AG08395 (cell line): ENCODE measurements at regions not wholly inside any gene's neighbourhood (a gene's known extent, or its start where the extent isn't known, plus 50 kb on each side); places are given as distances from the start of the nearest gene placed in this dataset.
A peak's percentile ranks its signal among the peaks of the same experiment; 100 is the strongest.

Source experiments
- DNase-seq: peaks from one replicate; pipeline ENCODE4 v3.0.0; 2012; ENCODE audit warnings: mixed read lengths, low spot score

DNA sequence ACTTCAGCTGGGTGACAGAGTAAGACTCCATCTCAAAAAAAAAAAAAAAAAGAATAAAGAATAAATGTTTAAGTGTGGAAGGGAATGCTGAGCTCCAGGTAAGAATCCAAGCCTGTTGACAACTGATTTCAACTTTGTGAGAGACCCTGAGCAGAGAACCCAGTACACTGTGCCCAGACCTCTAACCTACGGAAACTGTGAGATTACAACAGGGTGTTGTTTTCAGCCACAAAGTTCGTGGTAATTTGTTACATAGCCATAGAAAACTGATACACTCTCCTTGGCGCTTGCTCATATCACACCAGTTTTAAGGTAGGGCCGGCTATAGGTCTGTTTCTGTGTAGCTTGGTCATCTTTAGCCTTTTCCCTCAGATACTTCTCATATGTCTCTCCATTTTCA, 98.4 kb upstream of the PAPOLG start:
- no peak for DNase-seq

DNA sequence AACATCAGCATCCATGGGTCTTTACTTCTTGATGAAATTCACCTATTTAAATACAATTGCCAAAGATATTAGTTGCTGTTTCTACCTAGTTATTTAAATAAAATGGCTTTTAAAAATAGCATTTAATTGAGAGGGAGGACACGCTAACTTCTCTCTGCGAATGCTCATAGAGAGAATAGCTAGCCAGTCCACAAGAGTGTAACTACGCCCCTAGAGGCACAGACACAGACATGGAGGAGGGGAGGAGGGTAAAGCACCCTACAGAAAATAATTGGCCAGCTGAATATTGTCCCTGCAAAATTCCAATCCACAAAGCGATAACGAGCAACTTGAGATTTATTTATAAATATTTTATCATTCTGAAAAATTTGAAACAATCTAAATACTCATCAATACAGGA, 97.0 kb upstream of the PAPOLG start:
- no peak for DNase-seq

DNA sequence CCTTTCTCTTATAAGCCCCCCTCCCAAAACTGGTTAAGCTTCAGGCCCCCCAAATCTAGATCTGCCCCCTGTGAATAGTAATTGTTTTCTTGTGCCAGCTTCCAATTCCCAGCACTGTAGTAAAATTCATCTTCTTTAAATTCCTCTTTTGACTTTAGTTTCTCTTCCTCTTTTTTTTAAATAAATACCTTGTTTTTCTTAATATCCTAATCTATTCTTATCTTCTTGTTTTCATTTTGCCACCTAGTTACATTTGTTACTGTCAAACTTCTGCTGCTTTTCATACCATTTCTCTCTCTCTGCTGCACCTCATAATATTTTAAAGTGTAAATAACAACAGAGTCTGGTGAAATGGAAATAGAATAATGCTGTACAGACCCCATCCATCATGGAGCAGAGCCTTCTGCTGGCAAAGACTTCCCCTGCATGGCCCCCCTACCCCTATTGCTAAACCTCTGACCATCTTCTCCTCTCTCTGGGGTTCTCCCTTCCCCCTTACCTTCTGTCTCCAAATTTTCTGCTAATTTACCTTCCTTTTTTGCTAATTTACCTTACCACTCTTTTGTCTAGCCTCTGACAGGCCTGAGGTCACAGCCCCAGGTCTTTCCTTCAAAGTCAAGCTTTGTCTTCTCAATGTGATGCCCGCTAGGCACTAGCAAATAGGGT, 94.9 kb upstream of the PAPOLG start:
- DNase-seq, result no peak

DNA sequence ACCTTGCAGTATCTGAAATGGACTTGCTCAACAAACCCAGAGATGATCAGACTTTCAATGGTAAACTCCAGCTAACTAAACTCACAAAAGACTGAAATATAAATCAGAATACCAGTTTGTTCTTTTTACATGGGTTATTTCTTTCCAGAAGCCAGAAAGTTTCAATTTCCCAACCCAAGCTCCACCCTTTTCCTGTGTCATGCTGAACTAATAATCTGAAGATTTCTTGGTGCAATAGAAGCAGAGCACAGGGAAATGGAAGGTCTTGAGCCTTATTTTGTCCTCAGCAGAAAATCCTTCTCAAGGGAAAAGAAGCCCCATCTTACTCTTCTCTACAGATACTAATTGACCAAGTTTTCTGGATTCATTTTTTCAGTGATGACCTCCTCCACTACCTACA, 93.3 kb upstream of the PAPOLG start:
- no peak for DNase-seq

DNA sequence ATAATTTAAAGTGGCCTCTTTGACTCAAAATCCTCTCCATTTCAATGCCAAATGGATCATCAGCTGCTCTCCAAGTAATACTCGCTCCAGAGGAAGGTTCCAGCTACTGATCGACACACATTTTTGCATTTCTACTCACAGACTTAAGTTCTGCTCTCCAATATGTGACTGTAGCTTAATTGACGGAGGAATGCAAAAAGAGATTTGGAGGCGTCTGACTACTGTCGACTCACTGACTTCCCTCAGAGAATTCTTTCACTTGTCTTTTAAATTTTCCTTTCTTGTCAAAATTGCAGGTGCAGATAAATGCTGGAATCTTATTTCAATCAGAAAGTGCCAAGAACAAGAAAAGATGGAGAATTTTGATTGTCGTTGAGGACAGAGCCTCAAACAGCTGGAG, 84.1 kb upstream of the PAPOLG start:
- no peak for DNase-seq

DNA sequence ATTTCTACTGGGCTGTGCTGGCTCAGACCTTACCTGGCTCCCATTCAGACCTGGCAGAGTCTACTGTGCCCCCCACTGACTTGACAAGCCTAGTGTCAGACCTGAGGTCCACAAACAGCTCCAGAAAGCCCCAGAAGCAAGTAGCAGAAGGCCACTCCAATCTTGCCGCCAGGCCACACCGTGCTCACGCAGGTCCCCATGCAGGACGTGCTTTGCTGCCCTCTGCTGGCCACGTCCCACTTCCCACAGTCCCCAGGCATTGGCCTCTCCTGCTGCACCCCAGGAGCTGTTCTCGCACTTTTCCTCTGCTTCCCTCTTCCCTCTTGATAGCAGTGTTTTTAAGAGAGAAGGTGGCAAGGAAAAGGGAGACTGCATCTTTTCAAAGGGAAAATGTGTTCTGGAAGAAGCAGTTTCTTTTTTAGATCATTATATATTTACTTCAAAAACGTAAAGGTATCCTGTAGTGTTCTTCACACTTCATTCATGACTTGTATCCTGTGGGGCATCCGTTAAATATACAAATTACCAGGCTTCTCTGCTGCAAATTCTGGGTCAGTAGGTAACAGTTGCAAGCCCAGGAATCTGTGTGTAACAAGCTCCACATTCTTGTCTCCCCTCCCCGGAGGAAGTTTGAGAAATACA, 81.4 kb upstream of the PAPOLG start:
- peak; percentile 84 for DNase-seq

DNA sequence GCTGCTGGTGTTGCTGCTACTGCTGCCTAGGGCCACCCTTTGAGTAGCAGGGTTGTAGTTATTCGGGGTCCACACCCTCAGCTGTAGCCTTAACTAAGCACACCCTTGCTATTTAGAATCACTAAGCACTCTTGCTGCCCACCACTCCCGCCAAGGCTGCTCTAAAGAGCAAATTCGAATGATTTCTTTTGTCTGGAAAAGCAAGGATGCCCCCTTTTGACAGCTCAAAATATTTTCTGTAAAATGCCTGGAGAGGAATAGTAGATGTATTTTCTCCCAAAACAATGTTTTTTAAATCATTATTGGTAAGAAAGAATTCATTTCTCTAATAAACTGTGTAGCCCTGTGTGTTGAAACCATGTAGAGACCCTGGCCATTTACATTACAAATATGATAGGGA, 80.8 kb upstream of the PAPOLG start:
- no peak for DNase-seq

DNA sequence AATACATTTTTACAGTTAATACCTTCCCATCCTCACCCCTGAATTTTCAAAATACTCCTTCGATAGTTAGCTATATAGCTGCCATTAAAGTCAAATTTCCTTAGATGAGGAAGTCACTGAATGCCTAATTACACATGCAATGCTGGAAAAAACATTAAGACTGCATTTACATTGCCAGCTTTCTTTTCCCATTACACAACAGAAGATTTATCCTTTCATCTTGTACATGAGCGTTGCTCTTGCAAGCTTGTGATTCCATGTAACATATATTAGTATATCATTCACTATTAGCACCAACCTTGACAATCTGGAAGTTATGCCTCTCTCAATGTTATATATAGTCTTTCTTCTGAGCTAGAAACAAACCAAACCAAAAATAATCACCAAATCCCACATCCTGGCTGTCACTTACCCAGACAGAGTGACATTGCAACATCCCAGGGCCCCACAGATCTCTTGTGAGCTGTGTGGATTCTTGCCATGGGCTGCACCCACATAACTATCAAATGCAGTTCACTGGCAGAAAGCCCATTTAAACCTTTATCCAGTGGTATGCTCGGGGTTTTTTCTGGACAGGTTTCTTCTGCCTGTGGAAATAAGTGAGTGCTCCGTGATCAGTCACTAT, 79.2 kb upstream of the PAPOLG start:
- DNase-seq, result no peak

DNA sequence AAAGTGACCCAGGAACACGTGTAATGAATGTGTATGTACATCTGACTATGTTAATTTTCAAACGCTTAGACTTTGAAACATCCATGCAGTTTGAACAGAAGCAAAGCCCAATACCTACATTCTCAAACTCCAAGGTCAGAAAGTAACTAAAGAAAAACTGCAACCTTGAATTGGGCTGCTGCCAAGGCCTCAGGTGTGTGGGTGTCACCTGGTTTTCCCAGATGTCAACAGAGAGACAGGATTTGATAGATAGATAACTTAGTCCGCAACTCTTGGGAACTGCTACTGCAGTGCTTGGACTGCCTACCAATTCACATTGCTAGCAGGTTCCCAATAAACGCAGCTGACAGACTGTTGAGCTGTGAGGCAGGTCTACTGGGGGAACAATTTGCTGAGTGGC, 78.7 kb upstream of the PAPOLG start:
- no peak for DNase-seq

DNA sequence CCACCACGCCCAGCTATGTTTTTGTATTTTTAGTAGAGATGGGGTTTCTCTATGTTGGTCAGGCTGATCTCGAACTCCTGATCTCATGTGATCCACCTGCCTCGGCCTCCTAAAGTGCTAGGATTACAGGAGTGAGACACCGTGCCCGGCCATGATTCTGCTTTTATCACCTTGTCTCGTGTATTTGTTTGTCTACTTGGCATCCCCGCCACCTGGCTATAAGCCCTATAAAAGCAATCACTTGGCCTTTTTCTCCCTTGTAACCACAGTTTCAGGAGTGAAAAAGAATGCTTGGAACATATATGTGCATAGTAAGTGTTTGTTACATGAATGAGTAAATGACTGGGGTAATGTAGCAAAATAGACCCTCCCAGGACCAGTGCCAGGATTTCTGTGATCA, 77.5 kb upstream of the PAPOLG start:
- DNase-seq, result no peak

DNA sequence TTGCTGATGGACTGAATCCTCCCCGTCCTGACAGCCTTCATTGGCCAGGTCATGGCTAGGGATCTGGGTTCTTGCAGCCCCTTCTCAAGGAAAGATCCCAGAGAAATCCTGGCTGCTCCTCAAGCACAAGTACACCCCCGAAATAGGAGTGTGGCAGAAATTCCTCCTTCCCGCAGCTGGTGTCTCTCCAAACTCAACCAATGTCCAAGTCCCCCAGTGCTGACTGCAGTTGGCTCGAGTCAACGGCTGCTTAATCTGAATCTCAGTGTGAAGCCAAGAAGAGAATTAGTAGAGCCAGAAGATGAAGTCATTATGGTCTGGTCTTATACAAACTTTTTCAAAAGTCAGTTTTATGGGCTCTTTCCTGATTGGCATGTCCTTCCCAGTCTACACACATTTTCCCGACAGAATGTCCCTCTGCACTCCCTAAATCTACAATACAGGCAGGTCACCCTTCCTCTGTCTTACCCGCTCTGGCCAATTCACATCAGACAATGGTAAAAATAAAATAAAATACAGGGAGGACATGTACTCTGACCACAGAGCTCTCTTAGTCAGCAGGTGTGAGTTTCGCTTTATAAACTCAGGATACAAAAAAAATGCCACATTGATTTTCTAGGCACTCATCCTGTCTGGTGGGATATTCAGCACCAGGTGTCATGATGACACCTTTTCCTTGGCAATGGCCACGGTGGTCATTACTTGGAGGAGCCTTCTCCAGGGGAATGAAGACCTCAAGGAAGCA, 76.9 kb upstream of the PAPOLG start:
- DNase-seq, result no peak

DNA sequence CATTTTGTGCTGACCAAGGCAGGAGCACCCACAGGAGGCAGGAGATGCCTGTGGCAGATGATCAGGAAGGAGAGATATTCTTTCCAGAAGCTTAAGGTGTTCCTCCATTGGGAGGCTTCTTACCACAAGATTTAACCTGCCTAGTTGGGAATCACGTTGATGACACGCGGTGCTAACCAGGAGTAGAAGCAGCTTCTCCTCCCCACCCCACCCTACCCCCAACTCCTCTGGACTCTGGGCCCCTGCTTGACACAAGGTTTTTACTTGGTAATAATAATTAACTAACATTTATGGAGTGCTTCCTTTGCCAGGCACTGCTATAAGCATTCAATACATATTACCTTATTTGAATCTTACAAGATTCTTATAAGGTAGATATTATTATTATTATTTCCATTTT, 62.5 kb upstream of the PAPOLG start:
- DNase-seq, result no peak

DNA sequence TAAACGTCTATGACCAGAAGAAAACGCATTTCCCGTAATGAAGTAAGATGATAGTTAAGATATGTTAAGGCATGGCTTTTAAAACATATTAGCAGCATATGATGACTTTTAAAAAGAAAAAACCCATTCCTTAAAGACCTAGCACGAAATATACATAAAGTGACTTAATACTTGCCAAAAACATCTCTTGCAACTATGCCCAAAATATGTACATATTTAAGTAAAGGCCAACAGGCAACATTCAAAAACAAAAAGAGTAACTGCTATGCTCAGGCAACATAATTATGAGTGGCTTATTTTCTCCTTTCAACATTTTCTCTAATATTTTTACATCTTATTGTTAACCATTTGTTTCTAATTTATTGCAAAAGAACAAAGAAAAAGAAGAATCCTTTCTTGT, 60.3 kb upstream of the PAPOLG start:
- no peak for DNase-seq

DNA sequence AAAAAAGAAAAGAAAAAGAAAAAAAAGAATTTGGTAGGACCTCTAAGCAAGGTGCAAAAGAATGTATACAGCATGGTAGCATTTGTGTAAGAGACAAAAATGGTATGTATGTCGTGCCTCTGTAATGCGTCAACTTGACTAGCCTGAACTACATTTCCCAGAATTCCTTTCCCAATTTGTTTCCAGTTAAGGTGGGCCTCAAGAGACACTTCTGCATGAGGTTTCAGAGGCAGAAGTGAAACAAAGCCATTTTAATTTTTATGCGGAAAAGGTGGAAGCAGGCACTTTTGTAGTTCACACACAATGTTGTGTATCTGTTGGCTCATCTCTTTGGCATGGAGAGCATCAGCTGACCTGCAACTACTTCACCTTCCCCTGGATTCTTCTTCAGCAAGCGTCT, 56.5 kb upstream of the PAPOLG start:
- no peak for DNase-seq

DNA sequence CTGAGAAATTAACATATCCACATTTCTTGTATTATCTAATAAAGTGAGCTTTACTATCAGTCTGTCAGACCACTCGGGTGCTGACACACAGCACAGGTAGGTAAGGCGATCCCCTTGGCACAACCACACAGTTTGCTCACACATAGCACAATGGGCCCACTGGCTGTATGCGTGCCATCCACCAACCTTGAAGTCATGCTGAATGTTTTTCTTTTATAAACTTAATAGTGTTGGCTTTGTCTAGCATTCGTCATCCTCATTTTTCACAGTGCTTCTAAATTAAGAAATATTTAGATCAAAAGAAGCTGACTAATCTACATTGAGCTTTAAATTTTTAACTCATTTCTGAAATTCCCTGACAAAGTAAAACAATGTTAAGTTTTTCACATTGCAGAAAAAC, 50.0 kb upstream of the PAPOLG start:
- DNase-seq, result peak; percentile 4
